ENCODE measurements at regions not wholly inside any gene's neighbourhood (a gene's known extent, or its start where the extent isn't known, plus 50 kb on each side); places are given as distances from the start of the nearest gene placed in this dataset.
"Not testable (repeated sequence)": the region's sequence is repeated elsewhere in the genome, so short reads cannot be mapped to it uniquely, and the experiment has no call there.

GRCh38 chr3:89628856-89629670, 521.6 kb downstream of the EPHA3 start:
- no peak for DNase-seq

GRCh38 chr3:89635137-89635536, 527.7 kb downstream of the EPHA3 start:
- DNase-seq, result no peak

GRCh38 chr3:89644716-89645115, 537.3 kb downstream of the EPHA3 start:
- DNase-seq, result no peak

- no peak for DNase-seq
Observed at GRCh38 chr3:89649431-89649830, 542.0 kb downstream of the EPHA3 start.

GRCh38 chr3:89654031-89654430, 546.6 kb downstream of the EPHA3 start:
- no peak for DNase-seq

GRCh38 chr3:89656388-89656787, 549.0 kb downstream of the EPHA3 start:
- DNase-seq, result no peak

GRCh38 chr3:89679686-89680085, 572.3 kb downstream of the EPHA3 start:
- no peak for DNase-seq

GRCh38 chr3:89682556-89682955, 575.1 kb downstream of the EPHA3 start:
- DNase-seq, result peak; percentile 4

GRCh38 chr3:89685731-89686130, 578.3 kb downstream of the EPHA3 start:
- DNase-seq, result no peak

- DNase-seq, result peak; percentile 8
Observed at GRCh38 chr3:89690646-89691045, 583.2 kb downstream of the EPHA3 start.

- no peak for DNase-seq
Observed at GRCh38 chr3:89692601-89693000, 585.2 kb downstream of the EPHA3 start.

- no peak for DNase-seq
Observed at GRCh38 chr3:89697321-89697916, 590.0 kb downstream of the EPHA3 start.

GRCh38 chr3:89698208-89698830, 590.9 kb downstream of the EPHA3 start:
- no peak for DNase-seq

GRCh38 chr3:89699229-89699628, 591.8 kb downstream of the EPHA3 start:
- DNase-seq, result no peak

- DNase-seq, result no peak
Observed at GRCh38 chr3:89699771-89700170, 592.4 kb downstream of the EPHA3 start.

- DNase-seq, result no peak
Observed at GRCh38 chr3:89702404-89702803, 595.0 kb downstream of the EPHA3 start.

GRCh38 chr3:89713196-89713595, 605.8 kb downstream of the EPHA3 start:
- DNase-seq, result no peak

GRCh38 chr3:89714237-89714636, 606.8 kb downstream of the EPHA3 start:
- DNase-seq, result no peak

GRCh38 chr3:89740080-89740880, 632.9 kb downstream of the EPHA3 start:
- DNase-seq, result peak; percentile 15

GRCh38 chr3:89740881-89741177, 633.4 kb downstream of the EPHA3 start:
- DNase-seq, result no peak

GRCh38 chr3:89742546-89742945, 635.1 kb downstream of the EPHA3 start:
- no peak for DNase-seq

GRCh38 chr3:89747541-89748278, 640.3 kb downstream of the EPHA3 start:
- not testable (repeated sequence) for DNase-seq
